ENCODE measurements at regions not wholly inside any gene's neighbourhood (a gene's known extent, or its start where the extent isn't known, plus 50 kb on each side); places are given as distances from the start of the nearest gene placed in this dataset.

DNA sequence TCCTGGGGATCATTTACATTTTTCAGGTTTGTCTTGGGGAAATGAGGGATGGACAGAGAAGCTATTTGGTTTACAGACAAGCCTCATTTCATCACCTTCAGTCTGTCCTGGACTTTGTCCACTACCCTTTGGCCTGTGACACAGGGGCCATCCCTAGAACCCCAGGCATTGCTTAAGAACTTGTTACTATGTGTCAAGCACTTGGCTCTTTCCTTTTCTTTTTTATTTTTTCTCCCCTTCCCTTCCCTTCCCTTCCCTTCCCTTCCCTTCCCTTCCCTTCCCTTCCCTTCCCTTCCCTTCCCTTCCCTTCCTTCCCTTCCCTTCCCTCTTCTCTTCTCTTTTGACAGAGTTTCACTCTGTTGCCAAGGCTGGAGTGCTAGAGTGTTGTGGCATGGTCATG, 253.1 kb downstream of the OLFM4 start:
- Histone ChIP-seq H3K9me3 (ENCODE audit: control insufficient read depth, insufficient read depth, low read depth, low read length) (no peaks in the 10 kb centered on the region), H3K27ac (ENCODE audit: low read length) (no peak overlapping the region), H3K27me3 (ENCODE audit: control insufficient read depth, insufficient read depth, low read length) (no peaks in the 10 kb centered on the region), H3K36me3 (ENCODE audit: control insufficient read depth, insufficient read depth, low read length) (no peaks in the 10 kb centered on the region), H3K4me1 (ENCODE audit: control insufficient read depth, insufficient read depth, low read length) (no peaks in the 10 kb centered on the region), H3K4me3 (ENCODE audit: low read depth in 2 of 2, low read length in 2 of 2) (no peak overlapping the region)
- intact Hi-C loops (cut with micrococcal nuclease; ENCODE audit: unreplicated experiment) (no loop called here), in situ Hi-C loops (cut with HindIII; ENCODE audit: low pct_unique_long_range_greater_than_20kb, low sequenced_read_pairs) (no loop called here)
- no TSS peak for BruUV-seq (replicated peaks)
- no peak for TF ChIP-seq SIN3A (IDR thresholded peaks at IDR 0.05; ENCODE audit: borderline replicate concordance, insufficient read depth, low read depth, low read length)
- TF ChIP-seq, protein P1, sequence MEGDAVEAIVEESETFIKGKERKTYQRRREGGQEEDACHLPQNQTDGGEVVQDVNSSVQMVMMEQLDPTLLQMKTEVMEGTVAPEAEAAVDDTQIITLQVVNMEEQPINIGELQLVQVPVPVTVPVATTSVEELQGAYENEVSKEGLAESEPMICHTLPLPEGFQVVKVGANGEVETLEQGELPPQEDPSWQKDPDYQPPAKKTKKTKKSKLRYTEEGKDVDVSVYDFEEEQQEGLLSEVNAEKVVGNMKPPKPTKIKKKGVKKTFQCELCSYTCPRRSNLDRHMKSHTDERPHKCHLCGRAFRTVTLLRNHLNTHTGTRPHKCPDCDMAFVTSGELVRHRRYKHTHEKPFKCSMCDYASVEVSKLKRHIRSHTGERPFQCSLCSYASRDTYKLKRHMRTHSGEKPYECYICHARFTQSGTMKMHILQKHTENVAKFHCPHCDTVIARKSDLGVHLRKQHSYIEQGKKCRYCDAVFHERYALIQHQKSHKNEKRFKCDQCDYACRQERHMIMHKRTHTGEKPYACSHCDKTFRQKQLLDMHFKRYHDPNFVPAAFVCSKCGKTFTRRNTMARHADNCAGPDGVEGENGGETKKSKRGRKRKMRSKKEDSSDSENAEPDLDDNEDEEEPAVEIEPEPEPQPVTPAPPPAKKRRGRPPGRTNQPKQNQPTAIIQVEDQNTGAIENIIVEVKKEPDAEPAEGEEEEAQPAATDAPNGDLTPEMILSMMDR (IDR thresholded peaks at IDR 0.05) = no peak
- CTCF ChIA-PET = no interaction called here
- no peak for ATAC-seq
- POLR2A ChIA-PET = no interaction called here
- no peak for DNase-seq (ENCODE audit: low read depth, low spot score)

DNA sequence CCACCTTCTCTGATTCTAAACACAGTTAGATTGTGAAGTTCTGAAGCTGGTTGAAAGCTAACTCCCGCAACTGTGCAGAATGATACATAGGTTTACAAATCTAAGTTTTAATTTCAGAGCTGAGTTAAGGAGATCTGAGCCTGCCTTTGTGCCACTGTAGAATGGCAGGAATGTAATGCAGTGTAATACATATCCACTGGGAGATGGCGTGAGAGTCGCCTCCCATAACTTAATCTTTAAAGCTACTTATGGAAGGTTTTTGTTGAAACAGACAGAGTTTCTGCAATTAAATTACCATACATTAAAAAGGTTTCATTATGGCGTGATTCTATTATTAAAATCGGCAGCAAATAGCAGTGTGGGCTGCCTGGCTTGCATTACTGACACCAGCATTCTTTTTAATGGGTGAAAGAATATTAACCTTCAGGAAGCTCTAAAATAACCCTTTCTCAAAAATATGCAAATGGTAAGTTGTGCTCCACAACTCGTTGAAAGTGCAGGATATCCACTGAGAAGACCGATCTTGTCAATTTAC, 257.4 kb downstream of the OLFM4 start:
- in situ Hi-C loops (cut with HindIII; ENCODE audit: low pct_unique_long_range_greater_than_20kb, low sequenced_read_pairs) = no loop called here
- DNase-seq (ENCODE audit: low read depth, low spot score) = no peak
- Histone ChIP-seq H3K36me3 (ENCODE audit: control insufficient read depth, insufficient read depth, low read length) (no peaks in the 10 kb centered on the region), H3K27me3 (ENCODE audit: control insufficient read depth, insufficient read depth, low read length) (no peaks in the 10 kb centered on the region), H3K4me3 (ENCODE audit: low read depth in 2 of 2, low read length in 2 of 2) (no peak overlapping the region), H3K27ac (ENCODE audit: low read length) (no peak overlapping the region), H3K9me3 (ENCODE audit: control insufficient read depth, insufficient read depth, low read depth, low read length) (no peaks in the 10 kb centered on the region), H3K4me1 (ENCODE audit: control insufficient read depth, insufficient read depth, low read length) (no peaks in the 10 kb centered on the region)
- intact Hi-C loops (cut with micrococcal nuclease; ENCODE audit: unreplicated experiment) = no loop called here
- BruUV-seq (replicated peaks) = no TSS peak
- ChIA-PET CTCF (no interaction called here), POLR2A (no interaction called here)
- TF ChIP-seq POLR2AphosphoS5 (IDR thresholded peaks at IDR 0.05; ENCODE audit: low read depth, low read length) = no peak
- TF ChIP-seq SIN3A (IDR thresholded peaks at IDR 0.05; ENCODE audit: borderline replicate concordance, insufficient read depth, low read depth, low read length) = no peak
- TF ChIP-seq TCF7L2 (IDR thresholded peaks at IDR 0.05; ENCODE audit: low read depth, low read length) = no peak
- TF ChIP-seq, protein P1 (IDR thresholded peaks at IDR 0.05) = no peak
- no peak for ATAC-seq

DNA sequence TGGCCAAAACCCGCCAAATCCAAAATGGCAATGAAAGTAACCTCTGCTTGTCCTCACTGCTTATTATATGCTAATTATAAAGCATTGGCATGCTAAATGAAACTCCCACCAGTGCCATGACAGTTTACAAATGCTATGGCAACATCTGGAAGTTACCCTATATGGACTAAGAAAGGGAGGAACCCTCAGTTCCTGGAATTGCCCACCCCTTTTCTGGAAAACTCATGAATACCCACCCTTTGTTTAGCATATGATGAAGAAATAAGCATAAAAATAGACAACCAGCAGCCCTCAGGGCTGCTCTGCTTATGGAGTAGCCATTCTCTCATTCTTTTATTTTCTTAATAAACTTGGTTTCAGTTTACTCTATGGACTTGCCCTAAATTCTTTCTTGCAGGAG, 269.8 kb downstream of the OLFM4 start:
- TF ChIP-seq POLR2AphosphoS5 (IDR thresholded peaks at IDR 0.05; ENCODE audit: low read depth, low read length) = no peak
- TF ChIP-seq, protein P1 (IDR thresholded peaks at IDR 0.05) = no peak
- no peaks in the 10 kb centered on the region for H3K36me3 ChIP-seq (ENCODE audit: control insufficient read depth, insufficient read depth, low read length)
- intact Hi-C loops (cut with micrococcal nuclease; ENCODE audit: unreplicated experiment) (no loop called here), in situ Hi-C loops (cut with HindIII; ENCODE audit: low pct_unique_long_range_greater_than_20kb, low sequenced_read_pairs) (no loop called here)
- no peaks in the 10 kb centered on the region for H3K4me1 ChIP-seq (ENCODE audit: control insufficient read depth, insufficient read depth, low read length)
- no peak overlapping the region for H3K27ac ChIP-seq (ENCODE audit: low read length)
- no peak overlapping the region for H3K4me3 ChIP-seq (ENCODE audit: low read depth in 2 of 2, low read length in 2 of 2)
- POLR2A ChIA-PET = no interaction called here
- no peak for ATAC-seq
- CTCF ChIA-PET = no interaction called here
- H3K9me3 ChIP-seq (ENCODE audit: control insufficient read depth, insufficient read depth, low read depth, low read length) = no peaks in the 10 kb centered on the region
- H3K27me3 ChIP-seq (ENCODE audit: control insufficient read depth, insufficient read depth, low read length) = no peaks in the 10 kb centered on the region
- BruUV-seq (replicated peaks) = no TSS peak
- DNase-seq (ENCODE audit: low read depth, low spot score) = no peak

Measured in Panc1 (cell line).